Neural cell (in vitro differentiated cells): ENCODE measurements at regions not wholly inside any gene's neighbourhood (a gene's known extent, or its start where the extent isn't known, plus 50 kb on each side); places are given as distances from the start of the nearest gene placed in this dataset.

ENCODE experiments used
- H2AFZ ChIP-seq: fragments of 200-600, 300-800 bp; sonication (generic), shearing (Covaris generic); 2 replicates; pipeline ENCODE4 v1.6.0; 2014; ENCODE audit warnings: low read depth, mild to moderate bottlenecking, antibody characterized with exemption, low read length, moderate library complexity
- H3F3A ChIP-seq: fragments of 200-600 bp; shearing (Covaris generic); 2 replicates; pipeline ENCODE4 v1.6.1; 2016; ENCODE audit warnings: mild to moderate bottlenecking, moderate library complexity, mixed read lengths, antibody characterized with exemption, low read length; ENCODE audit not compliant: insufficient read depth, poor library complexity, severe bottlenecking
- H3K27ac ChIP-seq: fragments of 200-600, 300-800 bp; sonication (generic), shearing (Covaris generic); 2 replicates; pipeline ENCODE4 v1.5.1; 2014; ENCODE audit warnings: mild to moderate bottlenecking, low read length, moderate library complexity
- H3K27me3 ChIP-seq: fragments of 300-800, 200-600 bp; sonication (generic), shearing (Covaris generic); 2 replicates; pipeline ENCODE4 v1.6.0; 2014; ENCODE audit warnings: mild to moderate bottlenecking, low read depth, low read length, moderate library complexity; ENCODE audit not compliant: insufficient read depth
- H3K36me3 ChIP-seq: fragments of 300-800, 200-600 bp; sonication (generic), shearing (Covaris generic); 2 replicates; pipeline ENCODE4 v1.5.1; 2014; ENCODE audit warnings: mild to moderate bottlenecking, antibody characterized with exemption, low read length, moderate library complexity; ENCODE audit not compliant: insufficient read depth
- H3K4me2 ChIP-seq: fragments of 300-800, 200-600 bp; sonication (generic), shearing (Covaris generic); 2 replicates; pipeline ENCODE4 v1.6.0; 2014; ENCODE audit warnings: mild to moderate bottlenecking, low read length
- H3K4me3 ChIP-seq: fragments of 300-800, 200-600 bp; sonication (generic), shearing (Covaris generic); 2 replicates; pipeline ENCODE4 v1.5.1; 2014; ENCODE audit warnings: mild to moderate bottlenecking, low read length, moderate library complexity
- H3K79me2 ChIP-seq: fragments of 200-600 bp; shearing (Covaris generic); replicated peaks from 2 replicates; pipeline ENCODE4 v1.6.0; 2014; ENCODE audit warnings: mild to moderate bottlenecking, low read length, moderate library complexity; ENCODE audit not compliant: insufficient read depth
- H3K9ac ChIP-seq: fragments of 300-800, 200-600 bp; sonication (generic), shearing (Covaris generic); 2 replicates; pipeline ENCODE4 v1.6.1; 2016; ENCODE audit warnings: mild to moderate bottlenecking, low read length, mixed read lengths
- H3K9me2 ChIP-seq: fragments of 200-600 bp; shearing (Covaris generic); 2 replicates; pipeline ENCODE4 v1.6.1; 2016; ENCODE audit warnings: mild to moderate bottlenecking, low read length, mixed read lengths; ENCODE audit not compliant: insufficient read depth
- H3K9me3 ChIP-seq: fragments of 200-600, 300-800 bp; sonication (generic), shearing (Covaris generic); 2 replicates; pipeline ENCODE4 v1.6.1; 2016; ENCODE audit warnings: mild to moderate bottlenecking, mixed run types, low read length, moderate library complexity, mixed read lengths
- H4K20me1 ChIP-seq: fragments of 200-600 bp; shearing (Covaris generic); 2 replicates; pipeline ENCODE4 v1.6.1; 2016; ENCODE audit warnings: mild to moderate bottlenecking, mixed run types; ENCODE audit not compliant: insufficient read depth
- CTCF ChIP-seq: fragments of 450-650 bp; IDR thresholded peaks from 2 replicates; pipeline ENCODE4 v1.5.1; 2014; ENCODE audit warnings: antibody characterized with exemption, mild to moderate bottlenecking, moderate library complexity; ENCODE audit not compliant: poor library complexity, severe bottlenecking
- EP300 ChIP-seq: fragments of 450-650 bp; conservative IDR thresholded peaks from 2 replicates; pipeline ENCODE4 v1.6.1; 2014; ENCODE audit warnings: antibody characterized with exemption, mild to moderate bottlenecking, moderate library complexity; ENCODE audit not compliant: poor library complexity, severe bottlenecking
- EZH2 ChIP-seq: fragments of 200-600, 300-800 bp; shearing (Covaris generic), sonication (generic); IDR thresholded peaks from 2 replicates; pipeline ENCODE4 v1.6.1; 2014; ENCODE audit warnings: antibody characterized with exemption, low read length, borderline replicate concordance, mild to moderate bottlenecking; ENCODE audit not compliant: insufficient read depth, poor library complexity, severe bottlenecking
- MXI1 ChIP-seq: fragments of 450-650 bp; conservative IDR thresholded peaks from 2 replicates; pipeline ENCODE4 v1.6.1; 2014; ENCODE audit warnings: antibody characterized with exemption, mild to moderate bottlenecking; ENCODE audit not compliant: poor library complexity, severe bottlenecking
- POLR2AphosphoS5 ChIP-seq: IDR thresholded peaks from 2 replicates; pipeline ENCODE4 v1.6.1; 2012
- RAD21 ChIP-seq: fragments of 450-650 bp; conservative IDR thresholded peaks from 2 replicates; pipeline ENCODE4 v1.6.1; 2014; ENCODE audit warnings: antibody characterized with exemption, mild to moderate bottlenecking, moderate library complexity
- REST ChIP-seq: IDR thresholded peaks from 2 replicates; pipeline ENCODE4 v1.6.1; 2012; ENCODE audit warnings: borderline replicate concordance
- SMC3 ChIP-seq: fragments of 450-650 bp; conservative IDR thresholded peaks from 2 replicates; pipeline ENCODE4 v1.6.1; 2014; ENCODE audit warnings: antibody characterized with exemption, mild to moderate bottlenecking, moderate library complexity; ENCODE audit not compliant: poor library complexity
- TAF1 ChIP-seq: IDR thresholded peaks from 2 replicates; pipeline ENCODE4 v1.6.1; 2012; ENCODE audit warnings: low read depth

DNA sequence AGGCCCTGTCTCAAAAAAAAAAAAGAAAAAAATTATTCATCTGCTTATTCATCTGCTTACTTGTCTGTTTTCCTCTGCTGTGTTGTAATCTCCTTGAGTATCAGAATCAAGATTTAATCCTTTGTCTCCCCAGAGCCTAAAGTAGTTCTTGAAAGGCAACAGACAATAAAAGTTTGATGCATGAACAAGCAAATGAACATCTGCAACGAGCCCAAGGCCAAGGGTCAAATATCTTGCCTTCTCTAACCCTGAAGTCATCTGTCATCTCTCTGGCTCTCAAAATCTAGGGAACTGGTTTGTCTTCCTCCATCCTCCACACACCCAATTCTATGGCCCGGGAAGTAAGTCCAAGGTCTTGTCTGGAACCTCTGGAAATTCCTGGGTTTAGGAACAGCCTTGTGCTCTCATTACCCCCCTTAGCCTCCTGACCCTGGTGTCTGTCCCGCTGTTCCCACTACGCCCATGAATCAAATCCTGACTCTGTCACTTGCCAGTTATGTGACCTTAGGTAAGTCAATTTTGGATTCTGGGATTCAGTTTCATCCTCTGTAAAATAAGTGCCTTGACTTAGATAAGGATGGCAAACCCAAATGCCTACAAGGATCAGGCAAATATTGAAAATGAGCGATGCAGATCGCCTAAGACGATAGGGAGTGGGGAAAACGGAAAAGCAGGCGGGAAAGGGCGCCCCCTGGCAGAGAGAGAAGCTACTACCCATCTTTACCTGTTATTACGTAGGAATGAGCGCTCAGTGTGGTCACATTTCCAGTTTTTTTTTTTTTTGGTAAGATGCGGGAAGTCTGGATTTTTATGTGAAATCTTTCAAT lies 102.7 kb upstream of the DHX15 start:
- no peak overlapping the region for H2AFZ ChIP-seq
- H3K9me3 ChIP-seq: no peaks in the 10 kb centered on the region
- H3F3A ChIP-seq: no peaks in the 10 kb centered on the region
- no peaks in the 10 kb centered on the region for H4K20me1 ChIP-seq
- H3K9ac ChIP-seq: no peak overlapping the region
- H3K36me3 ChIP-seq: no peaks in the 10 kb centered on the region
- H3K27me3 ChIP-seq: no peaks in the 10 kb centered on the region
- H3K79me2 ChIP-seq: no peaks in the 10 kb centered on the region
- no peak overlapping the region for H3K27ac ChIP-seq
- no peaks in the 10 kb centered on the region for H3K9me2 ChIP-seq
- H3K4me2 ChIP-seq: no peak overlapping the region
- TF ChIP-seq TAF1: no peak
- TF ChIP-seq EP300: no peak
- TF ChIP-seq POLR2AphosphoS5: no peak
- no peak for TF ChIP-seq MXI1
- no peak for TF ChIP-seq REST
- no peak for TF ChIP-seq RAD21
- TF ChIP-seq SMC3: no peak
- no peak for TF ChIP-seq EZH2
- no peak for TF ChIP-seq CTCF
- no peak overlapping the region for H3K4me3 ChIP-seq

- H3F3A ChIP-seq: no peaks in the 10 kb centered on the region
- H3K4me3 ChIP-seq: no peak overlapping the region
- H3K36me3 ChIP-seq: no peaks in the 10 kb centered on the region
- no peaks in the 10 kb centered on the region for H4K20me1 ChIP-seq
- H3K9me3 ChIP-seq: no peaks in the 10 kb centered on the region
- no peak overlapping the region for H2AFZ ChIP-seq
- no peaks in the 10 kb centered on the region for H3K79me2 ChIP-seq
- H3K9me2 ChIP-seq: no peaks in the 10 kb centered on the region
- H3K27me3 ChIP-seq: no peaks in the 10 kb centered on the region
- H3K4me2 ChIP-seq: no peak overlapping the region
- TF ChIP-seq EP300: no peak
- TF ChIP-seq SMC3: no peak
- TF ChIP-seq MXI1: no peak
- no peak for TF ChIP-seq RAD21
- TF ChIP-seq TAF1: no peak
- no peak overlapping the region for H3K27ac ChIP-seq
- no peak overlapping the region for H3K9ac ChIP-seq
Measured at GRCh38 chr4:24688453-24688852, 104.1 kb upstream of the DHX15 start.
